ENCODE measurements at regions not wholly inside any gene's neighbourhood (a gene's known extent, or its start where the extent isn't known, plus 50 kb on each side); places are given as distances from the start of the nearest gene placed in this dataset.
"Not testable (repeated sequence)": the region's sequence is repeated elsewhere in the genome, so short reads cannot be mapped to it uniquely, and the experiment has no call there.

DNA sequence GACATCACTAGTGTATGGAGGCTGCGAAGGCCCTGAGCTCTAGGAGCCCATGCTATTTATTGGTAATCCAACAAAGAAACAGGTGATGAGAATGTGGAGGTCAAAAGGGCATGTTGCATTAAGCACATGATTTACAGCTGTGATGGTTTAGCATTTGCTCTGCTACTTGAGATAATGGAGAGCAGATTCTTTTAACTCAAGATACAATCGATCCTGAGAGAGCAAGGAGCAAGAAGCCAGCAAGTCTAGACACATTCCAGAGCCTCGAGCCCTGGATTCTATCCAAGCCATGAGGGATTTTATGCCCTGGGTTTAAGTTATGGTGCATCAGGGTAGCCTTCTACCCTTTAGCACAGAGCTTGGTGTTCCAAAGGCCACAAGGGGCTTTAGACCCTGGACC is 85.3 kb upstream of the KCNMA1 start:
- not testable (repeated sequence) for H3K79me2 ChIP-seq (replicated peaks; ENCODE audit: insufficient read depth); H3K36me3 Mint-ChIP-seq (ENCODE audit: low read depth); H3K27me3 Mint-ChIP-seq (ENCODE audit: insufficient read depth, low read depth, poor library complexity); H2AFZ ChIP-seq; ATAC-seq; H3K27ac ChIP-seq (ENCODE audit: low read depth); H3K9me2 ChIP-seq (ENCODE audit: insufficient read depth); H3K4me3 ChIP-seq; H3K27ac Mint-ChIP-seq; H3K4me1 ChIP-seq (ENCODE audit: insufficient read depth); H3F3A ChIP-seq (replicated peaks; ENCODE audit: low read depth); H3K9me3 Mint-ChIP-seq; H3K4me2 ChIP-seq; H4K20me1 ChIP-seq (replicated peaks; ENCODE audit: insufficient read depth); DNase-seq (ENCODE audit: low spot score); H3K4me1 Mint-ChIP-seq; H3K4me3 Mint-ChIP-seq; H3K27me3 ChIP-seq (ENCODE audit: insufficient read depth); H3K36me3 ChIP-seq (ENCODE audit: insufficient read depth)

DNA sequence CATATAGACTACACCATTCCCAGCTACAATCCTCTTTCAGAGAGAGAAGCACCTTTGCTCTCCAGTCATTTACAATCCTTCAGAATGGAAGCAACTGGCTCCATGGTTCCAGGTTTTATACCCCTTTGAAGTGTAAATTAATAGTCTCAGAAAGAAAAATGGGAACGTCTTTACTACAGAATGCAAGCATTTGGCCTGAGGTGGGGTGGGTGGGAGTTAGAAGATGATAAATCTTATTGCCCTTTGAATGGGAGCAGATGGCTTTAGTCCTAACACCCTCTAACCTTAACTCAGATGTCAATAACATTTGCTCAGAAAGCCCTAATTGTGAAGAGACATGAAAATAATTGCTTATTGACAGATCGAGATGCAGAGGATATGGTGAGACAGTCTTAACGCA is 84.2 kb upstream of the KCNMA1 start:
- Mint-ChIP-seq H3K9me3 (no peaks in the 10 kb centered on the region; the same call in 2 of the 3 replicates), H3K4me3 (no peak overlapping the region), H3K27ac (no peak overlapping the region; the same call in 1 of the 2 replicates), H3K27me3 (ENCODE audit: insufficient read depth, low read depth, poor library complexity) (peaks cover 2% of the 10 kb centered on the region), H3K36me3 (ENCODE audit: low read depth) (no peaks in the 10 kb centered on the region), H3K4me1 (peaks cover 13% of the 10 kb centered on the region; the same call in 2 of the 3 replicates)
- no peaks in the 10 kb centered on the region for H3F3A ChIP-seq (replicated peaks; ENCODE audit: low read depth)
- H3K27ac ChIP-seq (ENCODE audit: low read depth), result no peak overlapping the region
- no peak overlapping the region for H3K4me3 ChIP-seq
- H3K4me1 ChIP-seq (ENCODE audit: insufficient read depth), result peaks cover 4% of the 10 kb centered on the region; the same call in 1 of the 2 replicates
- H3K27me3 ChIP-seq (ENCODE audit: insufficient read depth), result no peaks in the 10 kb centered on the region
- DNase-seq (ENCODE audit: low spot score), result no peak
- no peak overlapping the region for H2AFZ ChIP-seq
- H3K4me2 ChIP-seq, result no peak overlapping the region
- H3K79me2 ChIP-seq (replicated peaks; ENCODE audit: insufficient read depth), result no peaks in the 10 kb centered on the region
- no peaks in the 10 kb centered on the region for H3K36me3 ChIP-seq (ENCODE audit: insufficient read depth)
- TF ChIP-seq JUNB (IDR thresholded peaks at IDR 0.05; ENCODE audit: unreplicated experiment) (no peak), ZNF331 (CRISPR knock-in tag; IDR thresholded peaks at IDR 0.05; ENCODE audit: low read depth) (no peak)
- no peak for ATAC-seq
- H3K9me2 ChIP-seq (ENCODE audit: insufficient read depth), result no peaks in the 10 kb centered on the region
- H4K20me1 ChIP-seq (replicated peaks; ENCODE audit: insufficient read depth), result no peaks in the 10 kb centered on the region

DNA sequence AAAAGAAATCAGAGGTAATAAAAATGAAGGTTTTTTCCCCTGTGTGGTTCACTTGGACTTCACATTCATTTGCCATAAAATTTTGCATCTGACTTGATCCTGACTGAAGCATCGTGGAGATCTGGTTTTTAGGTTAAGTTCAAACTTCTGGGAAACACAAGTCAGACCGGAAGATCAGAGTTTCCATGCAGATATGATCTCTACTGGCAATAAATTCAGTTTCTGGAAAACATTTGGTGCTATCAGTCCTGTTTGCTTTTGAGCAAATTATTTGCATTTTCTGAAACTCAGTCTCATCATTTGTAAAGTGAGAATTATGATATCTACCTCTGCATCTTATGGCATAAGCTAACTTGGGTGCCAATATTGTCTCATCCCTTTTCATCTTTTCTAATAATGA is 81.3 kb upstream of the KCNMA1 start:
- Histone ChIP-seq H3K4me3 (no peak overlapping the region), H3K4me2 (no peak overlapping the region), H3K36me3 (ENCODE audit: insufficient read depth) (no peaks in the 10 kb centered on the region), H3K4me1 (ENCODE audit: insufficient read depth) (peaks cover 5% of the 10 kb centered on the region), H4K20me1 (replicated peaks; ENCODE audit: insufficient read depth) (no peaks in the 10 kb centered on the region), H3K27me3 (ENCODE audit: insufficient read depth) (no peaks in the 10 kb centered on the region), H2AFZ (no peak overlapping the region), H3F3A (replicated peaks; ENCODE audit: low read depth) (no peaks in the 10 kb centered on the region; the same call in 1 of the 2 replicates), H3K27ac (ENCODE audit: low read depth) (no peak overlapping the region), H3K79me2 (replicated peaks; ENCODE audit: insufficient read depth) (no peaks in the 10 kb centered on the region), H3K9me2 (ENCODE audit: insufficient read depth) (no peaks in the 10 kb centered on the region; the same call in 1 of the 2 replicates)
- no peak overlapping the region for H3K4me3 Mint-ChIP-seq
- DNase-seq (ENCODE audit: low spot score) (no peak), ATAC-seq (no peak)
- H3K4me1 Mint-ChIP-seq, result peaks cover 22% of the 10 kb centered on the region; the same call in 2 of the 3 replicates
- no peak overlapping the region for H3K27ac Mint-ChIP-seq
- H3K9me3 Mint-ChIP-seq, result no peaks in the 10 kb centered on the region
- no peaks in the 10 kb centered on the region for H3K36me3 Mint-ChIP-seq (ENCODE audit: low read depth)
- peaks cover 8% of the 10 kb centered on the region for H3K27me3 Mint-ChIP-seq (ENCODE audit: insufficient read depth, low read depth, poor library complexity)
- TF ChIP-seq, protein P1, sequence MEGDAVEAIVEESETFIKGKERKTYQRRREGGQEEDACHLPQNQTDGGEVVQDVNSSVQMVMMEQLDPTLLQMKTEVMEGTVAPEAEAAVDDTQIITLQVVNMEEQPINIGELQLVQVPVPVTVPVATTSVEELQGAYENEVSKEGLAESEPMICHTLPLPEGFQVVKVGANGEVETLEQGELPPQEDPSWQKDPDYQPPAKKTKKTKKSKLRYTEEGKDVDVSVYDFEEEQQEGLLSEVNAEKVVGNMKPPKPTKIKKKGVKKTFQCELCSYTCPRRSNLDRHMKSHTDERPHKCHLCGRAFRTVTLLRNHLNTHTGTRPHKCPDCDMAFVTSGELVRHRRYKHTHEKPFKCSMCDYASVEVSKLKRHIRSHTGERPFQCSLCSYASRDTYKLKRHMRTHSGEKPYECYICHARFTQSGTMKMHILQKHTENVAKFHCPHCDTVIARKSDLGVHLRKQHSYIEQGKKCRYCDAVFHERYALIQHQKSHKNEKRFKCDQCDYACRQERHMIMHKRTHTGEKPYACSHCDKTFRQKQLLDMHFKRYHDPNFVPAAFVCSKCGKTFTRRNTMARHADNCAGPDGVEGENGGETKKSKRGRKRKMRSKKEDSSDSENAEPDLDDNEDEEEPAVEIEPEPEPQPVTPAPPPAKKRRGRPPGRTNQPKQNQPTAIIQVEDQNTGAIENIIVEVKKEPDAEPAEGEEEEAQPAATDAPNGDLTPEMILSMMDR (conservative IDR thresholded peaks at IDR 0.05; ENCODE audit: low read depth in 2 of 2), result no peak
- TF ChIP-seq EZH2 (IDR thresholded peaks at IDR 0.05; ENCODE audit: low read depth, unreplicated experiment), result no peak
- no peak for TF ChIP-seq STAT1 (IDR thresholded peaks at IDR 0.05; ENCODE audit: unreplicated experiment)
- TF ChIP-seq, protein P2, sequence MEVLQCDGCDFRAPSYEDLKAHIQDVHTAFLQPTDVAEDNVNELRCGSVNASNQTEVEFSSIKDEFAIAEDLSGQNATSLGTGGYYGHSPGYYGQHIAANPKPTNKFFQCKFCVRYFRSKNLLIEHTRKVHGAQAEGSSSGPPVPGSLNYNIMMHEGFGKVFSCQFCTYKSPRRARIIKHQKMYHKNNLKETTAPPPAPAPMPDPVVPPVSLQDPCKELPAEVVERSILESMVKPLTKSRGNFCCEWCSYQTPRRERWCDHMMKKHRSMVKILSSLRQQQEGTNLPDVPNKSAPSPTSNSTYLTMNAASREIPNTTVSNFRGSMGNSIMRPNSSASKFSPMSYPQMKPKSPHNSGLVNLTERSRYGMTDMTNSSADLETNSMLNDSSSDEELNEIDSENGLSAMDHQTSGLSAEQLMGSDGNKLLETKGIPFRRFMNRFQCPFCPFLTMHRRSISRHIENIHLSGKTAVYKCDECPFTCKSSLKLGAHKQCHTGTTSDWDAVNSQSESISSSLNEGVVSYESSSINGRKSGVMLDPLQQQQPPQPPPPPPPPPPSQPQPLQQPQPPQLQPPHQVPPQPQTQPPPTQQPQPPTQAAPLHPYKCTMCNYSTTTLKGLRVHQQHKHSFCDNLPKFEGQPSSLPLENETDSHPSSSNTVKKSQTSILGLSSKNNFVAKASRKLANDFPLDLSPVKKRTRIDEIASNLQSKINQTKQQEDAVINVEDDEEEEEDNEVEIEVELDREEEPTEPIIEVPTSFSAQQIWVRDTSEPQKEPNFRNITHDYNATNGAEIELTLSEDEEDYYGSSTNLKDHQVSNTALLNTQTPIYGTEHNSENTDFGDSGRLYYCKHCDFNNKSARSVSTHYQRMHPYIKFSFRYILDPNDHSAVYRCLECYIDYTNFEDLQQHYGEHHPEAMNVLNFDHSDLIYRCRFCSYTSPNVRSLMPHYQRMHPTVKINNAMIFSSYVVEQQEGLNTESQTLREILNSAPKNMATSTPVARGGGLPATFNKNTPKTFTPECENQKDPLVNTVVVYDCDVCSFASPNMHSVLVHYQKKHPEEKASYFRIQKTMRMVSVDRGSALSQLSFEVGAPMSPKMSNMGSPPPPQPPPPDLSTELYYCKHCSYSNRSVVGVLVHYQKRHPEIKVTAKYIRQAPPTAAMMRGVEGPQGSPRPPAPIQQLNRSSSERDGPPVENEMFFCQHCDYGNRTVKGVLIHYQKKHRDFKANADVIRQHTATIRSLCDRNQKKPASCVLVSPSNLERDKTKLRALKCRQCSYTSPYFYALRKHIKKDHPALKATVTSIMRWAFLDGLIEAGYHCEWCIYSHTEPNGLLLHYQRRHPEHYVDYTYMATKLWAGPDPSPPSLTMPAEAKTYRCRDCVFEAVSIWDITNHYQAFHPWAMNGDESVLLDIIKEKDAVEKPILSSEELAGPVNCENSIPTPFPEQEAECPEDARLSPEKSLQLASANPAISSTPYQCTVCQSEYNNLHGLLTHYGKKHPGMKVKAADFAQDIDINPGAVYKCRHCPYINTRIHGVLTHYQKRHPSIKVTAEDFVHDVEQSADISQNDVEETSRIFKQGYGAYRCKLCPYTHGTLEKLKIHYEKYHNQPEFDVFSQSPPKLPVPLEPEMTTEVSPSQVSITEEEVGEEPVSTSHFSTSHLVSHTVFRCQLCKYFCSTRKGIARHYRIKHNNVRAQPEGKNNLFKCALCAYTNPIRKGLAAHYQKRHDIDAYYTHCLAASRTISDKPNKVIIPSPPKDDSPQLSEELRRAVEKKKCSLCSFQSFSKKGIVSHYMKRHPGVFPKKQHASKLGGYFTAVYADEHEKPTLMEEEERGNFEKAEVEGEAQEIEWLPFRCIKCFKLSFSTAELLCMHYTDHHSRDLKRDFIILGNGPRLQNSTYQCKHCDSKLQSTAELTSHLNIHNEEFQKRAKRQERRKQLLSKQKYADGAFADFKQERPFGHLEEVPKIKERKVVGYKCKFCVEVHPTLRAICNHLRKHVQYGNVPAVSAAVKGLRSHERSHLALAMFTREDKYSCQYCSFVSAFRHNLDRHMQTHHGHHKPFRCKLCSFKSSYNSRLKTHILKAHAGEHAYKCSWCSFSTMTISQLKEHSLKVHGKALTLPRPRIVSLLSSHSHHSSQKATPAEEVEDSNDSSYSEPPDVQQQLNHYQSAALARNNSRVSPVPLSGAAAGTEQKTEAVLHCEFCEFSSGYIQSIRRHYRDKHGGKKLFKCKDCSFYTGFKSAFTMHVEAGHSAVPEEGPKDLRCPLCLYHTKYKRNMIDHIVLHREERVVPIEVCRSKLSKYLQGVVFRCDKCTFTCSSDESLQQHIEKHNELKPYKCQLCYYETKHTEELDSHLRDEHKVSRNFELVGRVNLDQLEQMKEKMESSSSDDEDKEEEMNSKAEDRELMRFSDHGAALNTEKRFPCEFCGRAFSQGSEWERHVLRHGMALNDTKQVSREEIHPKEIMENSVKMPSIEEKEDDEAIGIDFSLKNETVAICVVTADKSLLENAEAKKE (CRISPR knock-in tag; IDR thresholded peaks at IDR 0.05), result no peak
- TF ChIP-seq CREB1 (CRISPR knock-in tag; IDR thresholded peaks at IDR 0.05; ENCODE audit: low read depth), result no peak
- TF ChIP-seq EZH2phosphoT487 (IDR thresholded peaks at IDR 0.05; ENCODE audit: unreplicated experiment), result no peak
- TF ChIP-seq JUNB (IDR thresholded peaks at IDR 0.05; ENCODE audit: unreplicated experiment), result no peak
- TF ChIP-seq ZNF331 (CRISPR knock-in tag; IDR thresholded peaks at IDR 0.05; ENCODE audit: low read depth), result no peak
- TF ChIP-seq POLR2AphosphoS5 (IDR thresholded peaks at IDR 0.05; ENCODE audit: low read depth), result no peak

Data from GM23338 (cell line).